T-helper 2 cell (primary cell): ENCODE measurements at regions not wholly inside any gene's neighbourhood (a gene's known extent, or its start where the extent isn't known, plus 50 kb on each side); places are given as distances from the start of the nearest gene placed in this dataset.
A peak's percentile ranks its signal among the peaks of the same experiment; 100 is the strongest.
"Not testable (repeated sequence)": the region's sequence is repeated elsewhere in the genome, so short reads cannot be mapped to it uniquely, and the experiment has no call there.

Experiments used
- DNase-seq, 5 experiments: peaks; one replicate each; pipeline versions ENCODE4 v3.0.0 to v3.0.0-alpha.2; 2012 to 2022

DNA sequence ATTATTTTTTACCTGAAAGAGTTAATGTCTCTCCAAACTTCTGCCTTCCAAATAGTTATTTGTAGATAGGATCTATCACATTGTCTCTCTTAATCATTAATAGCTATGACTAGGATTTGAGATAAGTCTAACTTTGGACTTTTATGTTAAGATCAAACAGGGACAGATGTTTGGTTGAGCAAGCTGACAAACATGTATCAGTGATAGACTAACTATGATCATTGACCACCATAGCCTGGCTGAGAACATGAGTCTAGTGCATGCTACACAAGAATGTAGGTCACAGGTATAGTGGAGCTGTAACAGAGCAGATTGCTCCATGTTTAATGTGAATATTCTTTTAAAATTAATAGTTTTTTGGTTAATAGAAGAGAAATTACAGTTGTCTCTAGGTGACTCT lies 52.0 kb downstream of the SYT15B start:
- not testable (repeated sequence) for DNase-seq

GRCh38 chr10:47710443-47710842 lies 52.9 kb downstream of the SYT15B start:
- DNase-seq: not testable (repeated sequence)

- peak; percentile 22 to 58 (median 48) for DNase-seq
Measured at GRCh38 chr10:47705698-47706414, 57.5 kb downstream of the SYT15B start.

- not testable (repeated sequence) for DNase-seq
Measured at GRCh38 chr10:47701285-47701684, 62.1 kb downstream of the SYT15B start.

DNA sequence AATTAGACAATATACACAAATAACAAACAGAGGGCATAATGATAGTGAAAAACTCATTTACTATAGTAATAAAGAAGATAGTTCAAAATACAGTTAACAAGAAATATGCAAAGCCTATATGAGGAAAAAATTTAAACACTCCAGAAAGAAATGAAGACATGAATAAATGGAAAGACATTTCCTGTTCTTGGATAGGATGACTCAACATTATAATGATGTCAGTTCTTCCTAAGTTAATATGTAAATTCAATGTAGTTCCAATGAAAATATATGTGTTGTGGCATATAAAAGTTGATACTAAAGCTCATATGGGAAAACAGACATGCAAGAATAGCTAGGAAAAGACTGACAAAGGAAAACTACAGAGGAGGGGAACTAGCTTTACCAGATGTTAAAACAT lies 63.5 kb downstream of the SYT15B start:
- not testable (repeated sequence) for DNase-seq

DNA sequence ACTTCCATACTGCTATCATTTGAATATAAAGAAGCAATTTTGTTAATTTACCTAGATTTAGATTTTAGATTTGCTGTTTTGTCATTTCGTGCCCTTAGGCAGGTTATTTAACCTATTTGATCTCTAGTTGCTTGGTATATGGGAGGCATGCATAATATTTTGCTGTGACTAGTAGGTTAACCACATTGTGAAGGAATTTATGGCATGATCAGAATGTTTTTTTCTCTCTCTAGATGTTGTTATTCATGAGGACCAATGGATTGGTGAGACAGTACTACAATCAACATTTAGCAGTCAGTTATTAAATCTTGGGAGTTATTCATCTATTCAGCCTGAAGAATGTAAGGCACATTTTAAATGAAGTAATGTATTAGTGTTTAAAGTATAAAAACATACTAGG lies 67.2 kb downstream of the SYT15B start:
- DNase-seq: not testable (repeated sequence)

DNA sequence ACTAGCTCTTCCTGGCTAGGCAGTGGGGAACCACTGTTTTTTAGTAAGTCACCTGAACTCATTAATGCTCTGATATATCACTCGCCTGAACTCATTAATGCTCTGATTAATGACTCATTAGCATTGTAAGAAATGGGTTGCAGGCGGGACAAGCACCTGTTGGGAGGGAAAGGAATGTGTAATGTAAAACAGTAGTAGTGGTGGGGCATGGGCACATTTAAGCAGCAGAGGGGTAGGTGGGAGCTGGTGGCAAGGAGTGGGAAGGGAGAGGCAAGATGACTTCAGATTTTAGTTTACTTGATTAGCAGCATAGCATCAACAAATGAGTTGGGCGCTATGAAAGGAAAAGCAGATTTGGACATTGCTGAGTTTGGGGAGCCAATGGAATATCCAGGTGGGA lies 68.2 kb downstream of the SYT15B start:
- DNase-seq: not testable (repeated sequence)

GRCh38 chr10:47690304-47690703 lies 73.1 kb downstream of the SYT15B start:
- DNase-seq: not testable (repeated sequence)

- not testable (repeated sequence) for DNase-seq
Measured at GRCh38 chr10:47683826-47684475, 79.4 kb downstream of the SYT15B start.

DNA sequence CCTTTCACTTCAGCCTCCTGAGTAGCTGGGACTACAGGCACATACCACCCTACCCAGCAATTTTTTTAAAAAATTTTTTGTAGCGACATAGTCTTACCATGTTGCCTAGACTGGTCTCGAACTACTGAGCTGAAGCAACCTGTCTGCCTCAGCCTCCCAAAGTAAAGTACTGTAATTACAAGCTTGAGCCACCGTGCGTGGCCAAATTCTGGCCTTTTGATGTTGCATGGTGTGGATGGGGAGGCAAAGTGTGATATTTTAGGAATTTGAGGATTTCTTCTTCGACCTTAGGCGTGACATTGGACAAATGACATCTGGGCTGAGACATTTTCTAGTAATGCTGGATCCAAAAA lies 81.8 kb downstream of the SYT15B start:
- DNase-seq: not testable (repeated sequence)

- not testable (repeated sequence) for DNase-seq
Measured at GRCh38 chr10:47680848-47681637, 82.3 kb downstream of the SYT15B start.

- not testable (repeated sequence) for DNase-seq
Measured at GRCh38 chr10:47676102-47676501, 87.3 kb downstream of the SYT15B start.

DNA sequence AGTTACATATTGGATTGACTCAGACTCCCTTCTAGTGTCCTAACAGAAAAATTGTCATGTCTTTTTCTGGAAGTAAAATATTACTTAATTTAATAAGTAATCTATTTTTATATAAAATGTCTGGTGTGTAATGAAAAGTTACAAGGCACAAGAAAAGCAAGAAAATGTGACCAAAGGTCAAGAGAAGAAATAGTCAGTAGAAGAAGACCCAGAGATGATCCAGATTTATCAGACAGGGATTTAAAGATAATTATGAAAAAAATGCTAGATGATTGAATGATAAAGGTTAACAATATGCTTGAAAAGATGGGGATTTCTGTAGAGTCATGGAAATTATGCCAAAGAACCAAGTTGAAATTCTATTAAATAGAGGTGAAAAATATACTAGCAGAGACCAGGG lies 87.8 kb downstream of the SYT15B start:
- not testable (repeated sequence) for DNase-seq

GRCh38 chr10:47673128-47673527 lies 90.3 kb downstream of the SYT15B start:
- DNase-seq: not testable (repeated sequence)

DNA sequence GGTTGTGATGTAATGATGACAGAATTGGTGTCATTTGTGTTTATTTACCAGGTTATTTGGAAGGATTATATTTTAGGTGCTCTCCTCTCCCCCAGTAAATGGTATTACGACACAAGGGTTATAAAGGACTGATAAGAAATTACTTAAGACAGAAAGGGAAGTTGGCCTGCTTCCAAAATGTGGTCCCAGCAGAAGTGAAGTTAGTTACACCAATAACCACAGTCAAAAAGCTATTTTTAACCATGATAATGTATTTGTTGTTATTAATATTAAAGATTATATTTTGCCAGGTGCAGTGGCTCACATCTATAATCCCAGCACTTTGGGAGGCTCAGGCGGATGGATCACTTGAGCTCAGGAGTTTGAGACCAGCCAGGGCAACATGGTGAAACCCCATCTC lies 92.5 kb downstream of the SYT15B start:
- not testable (repeated sequence) for DNase-seq

- DNase-seq: not testable (repeated sequence)
Measured at GRCh38 chr10:47661955-47662577, 101.3 kb downstream of the SYT15B start.

DNA sequence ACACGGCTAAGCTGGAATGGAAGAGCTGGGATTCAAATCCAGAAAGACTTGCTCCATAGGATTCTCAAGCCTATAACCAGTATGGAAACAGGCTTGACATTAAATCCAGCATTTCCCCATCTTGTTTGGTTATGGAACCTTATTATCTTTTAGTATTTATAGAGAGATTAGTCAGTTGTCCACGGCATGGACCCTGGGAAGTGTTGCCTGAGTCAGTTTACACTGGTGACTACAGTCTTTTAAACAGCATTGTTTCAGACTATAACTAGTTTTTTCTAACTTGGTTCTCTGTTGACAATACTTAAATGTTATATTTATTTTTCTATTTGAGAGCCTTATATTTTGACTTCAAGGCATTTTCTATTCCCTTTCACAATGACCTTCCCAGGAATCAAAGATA lies 106.7 kb downstream of the SYT15B start:
- not testable (repeated sequence) for DNase-seq

GRCh38 chr10:47654161-47654560 lies 109.2 kb downstream of the SYT15B start:
- not testable (repeated sequence) for DNase-seq

GRCh38 chr10:47648594-47648993 lies 114.8 kb downstream of the SYT15B start:
- DNase-seq: not testable (repeated sequence)

GRCh38 chr10:47647523-47648101 lies 115.8 kb downstream of the SYT15B start:
- DNase-seq: peak in 1 of 5 experiments; percentile 66

- peak in 1 of 5 experiments; percentile 7 for DNase-seq
Measured at GRCh38 chr10:47646686-47647273, 116.6 kb downstream of the SYT15B start.

DNA sequence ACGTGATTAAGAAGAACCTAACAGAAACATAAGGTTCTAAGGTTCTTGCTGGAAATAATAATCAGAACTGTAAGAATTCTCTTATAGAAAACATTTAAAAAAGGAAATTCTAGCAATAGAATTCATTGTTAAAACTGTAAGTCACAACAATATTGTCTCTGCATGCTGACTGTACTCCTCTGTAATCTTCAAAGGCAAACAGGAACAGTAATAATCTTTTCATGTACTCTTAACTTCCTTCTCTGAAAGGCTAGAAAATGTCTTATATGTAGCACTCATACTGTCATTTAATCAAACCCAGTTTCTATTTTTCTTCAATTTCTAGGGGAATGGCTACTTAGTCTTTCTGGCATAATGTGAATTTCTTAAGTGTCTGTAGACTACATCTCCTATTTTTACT lies 103.5 kb upstream of the AGAP9 start:
- DNase-seq: not testable (repeated sequence)
